GM10248 (cell line): ENCODE measurements at regions not wholly inside any gene's neighbourhood (a gene's known extent, or its start where the extent isn't known, plus 50 kb on each side); places are given as distances from the start of the nearest gene placed in this dataset.
"Not testable (repeated sequence)": the region's sequence is repeated elsewhere in the genome, so short reads cannot be mapped to it uniquely, and the experiment has no call there.

Experiments used
- CTCF ChIA-PET: fragments of 300-600 bp; sonication (Branson Sonifier 250); formaldehyde crosslinking; extraction: SDS; loops from one replicate; lab custom pipeline; 2021; ENCODE audit warnings: antibody characterized with exemption; lab: Yijun Ruan, JAX
- POLR2A ChIA-PET: fragments of 350-650 bp; sonication (Branson Sonifier 250); formaldehyde crosslinking; extraction: SDS; loops from one replicate; lab custom pipeline; 2020; ENCODE audit warnings: antibody characterized with exemption; lab: Yijun Ruan, JAX
- DNase-seq: peaks from one replicate; pipeline ENCODE4 v3.0.0; 2012; ENCODE audit errors: extremely low spot score
- TF ChIP-seq, protein P1 (sequence below): IDR thresholded peaks from 2 replicates; pipeline ENCODE4 v1.5.1; 2012; ENCODE audit warnings: mild to moderate bottlenecking, low read depth; ENCODE audit errors: extremely low read depth, missing control alignments, control extremely low read depth

- POLR2A ChIA-PET, result no interaction called here
- CTCF ChIA-PET, result interaction anchor here (0.9 to 3.0 kb wide), 6 partner anchors 9 to 353 kb away, joined by 3 to 12 read pairs (median 3); no protein-coding TSS in a partner anchor
- DNase-seq, result no peak
- TF ChIP-seq, protein P1, sequence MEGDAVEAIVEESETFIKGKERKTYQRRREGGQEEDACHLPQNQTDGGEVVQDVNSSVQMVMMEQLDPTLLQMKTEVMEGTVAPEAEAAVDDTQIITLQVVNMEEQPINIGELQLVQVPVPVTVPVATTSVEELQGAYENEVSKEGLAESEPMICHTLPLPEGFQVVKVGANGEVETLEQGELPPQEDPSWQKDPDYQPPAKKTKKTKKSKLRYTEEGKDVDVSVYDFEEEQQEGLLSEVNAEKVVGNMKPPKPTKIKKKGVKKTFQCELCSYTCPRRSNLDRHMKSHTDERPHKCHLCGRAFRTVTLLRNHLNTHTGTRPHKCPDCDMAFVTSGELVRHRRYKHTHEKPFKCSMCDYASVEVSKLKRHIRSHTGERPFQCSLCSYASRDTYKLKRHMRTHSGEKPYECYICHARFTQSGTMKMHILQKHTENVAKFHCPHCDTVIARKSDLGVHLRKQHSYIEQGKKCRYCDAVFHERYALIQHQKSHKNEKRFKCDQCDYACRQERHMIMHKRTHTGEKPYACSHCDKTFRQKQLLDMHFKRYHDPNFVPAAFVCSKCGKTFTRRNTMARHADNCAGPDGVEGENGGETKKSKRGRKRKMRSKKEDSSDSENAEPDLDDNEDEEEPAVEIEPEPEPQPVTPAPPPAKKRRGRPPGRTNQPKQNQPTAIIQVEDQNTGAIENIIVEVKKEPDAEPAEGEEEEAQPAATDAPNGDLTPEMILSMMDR, result no peak
Measured at GRCh38 chr12:75805320-75805719, 226.3 kb downstream of the PHLDA1 start.

DNA sequence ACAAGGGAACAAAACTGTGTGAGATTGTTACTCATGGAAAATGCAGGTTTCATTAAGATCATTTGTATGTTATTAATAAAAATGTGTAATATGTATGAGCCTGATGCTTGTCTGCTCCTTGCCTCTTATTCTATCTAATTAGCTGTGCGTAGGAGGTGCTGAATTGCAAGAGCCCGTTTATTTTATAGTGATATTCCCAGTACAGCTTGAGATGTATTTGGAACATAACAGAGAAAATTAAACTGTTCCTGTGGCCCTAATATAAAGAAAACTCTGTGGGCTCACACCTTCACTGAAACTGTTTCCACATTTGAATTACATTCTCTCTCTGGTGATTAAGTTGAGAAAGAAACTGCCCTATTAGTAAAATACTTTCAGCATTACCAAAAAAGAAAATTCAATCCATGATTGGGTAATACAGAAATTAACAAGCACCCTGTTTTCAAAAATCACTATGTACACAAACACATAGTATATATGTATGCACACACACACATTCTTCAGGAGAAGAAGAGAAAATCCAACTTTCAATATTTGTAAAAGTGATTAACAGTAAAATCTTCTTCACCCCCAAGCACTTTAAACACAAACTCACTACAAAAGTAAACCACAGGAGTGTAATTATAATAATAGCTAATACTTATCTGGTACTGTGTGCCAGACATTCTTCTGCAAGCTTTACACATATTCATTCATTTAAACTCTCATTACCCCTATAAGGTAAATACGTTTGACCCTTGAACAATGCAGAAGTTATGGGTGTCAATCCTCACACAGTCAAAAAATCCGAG lies 233.2 kb downstream of the PHLDA1 start:
- TF ChIP-seq, protein P1, result no peak
- ChIA-PET CTCF (interaction anchor here (0.9 to 1.6 kb wide), 2 partner anchors 13 to 88 kb away, joined by 3 to 4 read pairs; no protein-coding TSS in a partner anchor), POLR2A (no interaction called here)
- DNase-seq, result no peak

GRCh38 chr12:75795125-75795524 lies 236.5 kb downstream of the PHLDA1 start:
- no peak for DNase-seq
- ChIA-PET CTCF (interaction anchor here (0.8 to 2.2 kb wide), 3 partner anchors 9 to 26 kb away, joined by 3 to 6 read pairs (median 4); no protein-coding TSS in a partner anchor), POLR2A (no interaction called here)
- TF ChIP-seq, protein P1, result no peak

DNA sequence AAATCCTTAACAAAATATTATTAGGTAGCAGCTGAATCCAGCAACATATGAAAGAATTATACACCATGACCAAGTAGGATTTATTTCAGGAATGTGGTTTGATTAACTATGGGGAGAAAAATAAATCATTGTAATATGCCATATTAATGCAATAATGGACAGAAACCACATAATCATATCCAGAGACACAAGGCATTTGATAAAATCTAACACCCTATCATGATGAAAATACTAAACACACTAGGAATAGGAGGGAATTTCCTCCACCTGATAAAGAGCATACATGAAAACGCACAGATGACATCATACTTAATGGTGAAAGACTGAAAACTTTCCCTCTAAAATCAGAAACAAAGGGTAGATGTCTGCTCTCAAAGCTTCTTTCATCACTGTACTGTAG lies 238.9 kb downstream of the PHLDA1 start:
- ChIA-PET POLR2A (no interaction called here), CTCF (interaction anchor here (0.6 to 1.5 kb wide), 2 partner anchors 11 to 41 kb away, joined by 3 to 4 read pairs; no protein-coding TSS in a partner anchor)
- TF ChIP-seq, protein P1, result no peak
- DNase-seq, result no peak

GRCh38 chr12:75790219-75790618 lies 241.4 kb downstream of the PHLDA1 start:
- CTCF ChIA-PET, result interaction anchor here (1.8 kb wide), 1 partner anchor 10 kb away, joined by 7 read pairs; no protein-coding TSS in a partner anchor
- no peak for DNase-seq
- POLR2A ChIA-PET, result no interaction called here
- TF ChIP-seq, protein P1, result no peak

- ChIA-PET CTCF (interaction anchor here (1.1 to 1.4 kb wide), 3 partner anchors 10 to 67 kb away, joined by 3 read pairs; no protein-coding TSS in a partner anchor), POLR2A (interaction anchor here (0.6 kb wide), 1 partner anchor 190 kb away, joined by 5 read pairs; no protein-coding TSS in a partner anchor)
- not testable (repeated sequence) for DNase-seq
Measured at GRCh38 chr12:75787146-75787545, 244.4 kb downstream of the PHLDA1 start.

DNA sequence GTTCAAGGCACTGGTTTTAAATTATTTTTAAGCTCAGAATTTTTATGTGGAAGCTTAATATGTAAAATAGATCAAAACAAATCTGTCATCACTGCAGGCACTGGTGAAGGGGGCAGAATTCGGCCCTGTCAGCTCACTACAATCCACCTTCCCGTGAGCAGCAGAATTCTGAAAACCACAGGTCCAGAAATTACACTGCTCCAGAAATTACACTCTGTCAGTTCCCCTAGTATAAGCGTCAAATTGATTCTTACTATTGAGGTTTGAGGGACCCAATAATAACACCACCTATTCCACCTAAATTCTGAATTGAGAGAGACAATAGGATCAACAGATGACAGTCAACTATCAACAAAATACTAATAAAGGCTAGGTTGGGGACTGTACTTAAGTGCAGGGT lies 245.5 kb downstream of the PHLDA1 start:
- no peak for DNase-seq
- CTCF ChIA-PET, result interaction anchor here (1.0 to 1.2 kb wide), 2 partner anchors 9 to 12 kb away, joined by 4 read pairs; no protein-coding TSS in a partner anchor
- POLR2A ChIA-PET, result no interaction called here
- TF ChIP-seq, protein P1, result no peak
